CD8-positive, alpha-beta memory T cell (primary cell): ENCODE measurements at regions not wholly inside any gene's neighbourhood (a gene's known extent, or its start where the extent isn't known, plus 50 kb on each side); places are given as distances from the start of the nearest gene placed in this dataset.
A peak's percentile ranks its signal among the peaks of the same experiment; 100 is the strongest.

Experiments
- CTCF ChIA-PET: fragments of 350-600 bp; sonication (Branson Sonifier 250); formaldehyde crosslinking; loops from one replicate; lab custom pipeline; 2021; ENCODE audit warnings: antibody characterized with exemption; lab: Charles Lee
- POLR2A ChIA-PET: fragments of 350-600 bp; sonication (Branson Sonifier 250); formaldehyde crosslinking; loops from one replicate; lab custom pipeline; 2021; ENCODE audit warnings: antibody characterized with exemption; lab: Charles Lee
- DNase-seq, 5 donors: peaks; one replicate each; pipeline versions ENCODE4 v3.0.0 to v3.0.0-alpha.2; 2020 to 2022; ENCODE audit warnings: mixed read lengths in 1 of 5
- H3K27ac ChIP-seq: one replicate; pipeline ENCODE4 v1.7.0; 2013; ENCODE audit warnings: low read depth, mild to moderate bottlenecking, low read length, moderate library complexity
- H3K27me3 ChIP-seq: 2 replicates; pipeline ENCODE4 v1.7.0; 2013; ENCODE audit warnings: low read length, mild to moderate bottlenecking; ENCODE audit not compliant: insufficient read depth, poor library complexity, severe bottlenecking
- H3K36me3 ChIP-seq: 2 replicates; pipeline ENCODE4 v1.7.0; 2013; ENCODE audit warnings: mild to moderate bottlenecking, low read length, moderate library complexity; ENCODE audit not compliant: insufficient read depth
- H3K4me1 ChIP-seq: 2 replicates; pipeline ENCODE4 v1.7.0; 2013; ENCODE audit warnings: mild to moderate bottlenecking, low read length, moderate library complexity; ENCODE audit not compliant: insufficient read depth
- H3K4me3 ChIP-seq: 2 replicates; pipeline ENCODE4 v1.7.0; 2013; ENCODE audit warnings: mild to moderate bottlenecking, low read length
- H3K9me3 ChIP-seq: 2 replicates; pipeline ENCODE4 v1.7.0; 2013; ENCODE audit warnings: mild to moderate bottlenecking, low read length
- H3K27ac Mint-ChIP-seq, 8 donors: one replicate each; pipeline ENCODE4 v1.8.0; 2020 to 2021; ENCODE audit warnings: mixed read lengths in 8 of 8, mild to moderate bottlenecking in 6 of 8, inconsistent platforms in 3 of 8, moderate library complexity in 3 of 8
- H3K27me3 Mint-ChIP-seq, 2 donors: one replicate each; pipeline ENCODE4 v1.8.0; 2020 to 2021; ENCODE audit warnings: mixed read lengths in 2 of 2, mild to moderate bottlenecking in 1 of 2, moderate library complexity in 1 of 2
- H3K36me3 Mint-ChIP-seq, 3 donors: one replicate each; pipeline ENCODE4 v1.8.0; 2020 to 2021; ENCODE audit warnings: mixed read lengths in 3 of 3, inconsistent platforms in 1 of 3, mild to moderate bottlenecking in 1 of 3
- H3K4me1 Mint-ChIP-seq, 3 donors: one replicate each; pipeline ENCODE4 v1.8.0; 2020 to 2021; ENCODE audit warnings: mixed read lengths in 3 of 3, inconsistent platforms in 1 of 3, mild to moderate bottlenecking in 1 of 3
- H3K4me3 Mint-ChIP-seq, 7 donors: one replicate each; pipeline ENCODE4 v1.8.0; 2020 to 2021; ENCODE audit warnings: mixed read lengths in 7 of 7, mild to moderate bottlenecking in 6 of 7, moderate library complexity in 4 of 7, inconsistent platforms in 2 of 7
- H3K9me3 Mint-ChIP-seq, 5 donors: one replicate each; pipeline ENCODE4 v1.8.0; 2020 to 2022; ENCODE audit warnings: mixed read lengths in 5 of 5, mild to moderate bottlenecking in 3 of 5, moderate library complexity in 2 of 5, inconsistent platforms in 1 of 5

DNA sequence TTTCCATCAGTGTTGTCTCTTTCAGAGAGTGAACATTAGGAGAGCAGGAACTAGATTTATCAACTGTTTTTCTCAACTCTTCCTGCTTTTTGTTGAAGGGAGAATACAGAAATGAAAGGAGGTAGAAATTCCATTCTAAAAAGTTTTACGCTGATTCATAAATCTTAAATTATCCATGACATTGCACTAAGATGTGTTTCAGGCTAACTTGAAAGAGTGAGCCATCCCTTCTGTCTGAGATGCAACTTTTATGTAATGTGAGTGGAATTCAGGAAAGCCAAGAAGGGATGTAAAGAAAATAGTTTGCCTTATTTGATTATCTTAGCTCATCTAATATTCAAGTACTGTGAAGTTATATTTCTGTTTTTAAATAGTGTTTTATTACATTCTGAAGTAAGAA lies 349.5 kb upstream of the RGS6 start:
- Histone ChIP-seq H3K9me3 (no peaks in the 10 kb centered on the region), H3K36me3 (no peaks in the 10 kb centered on the region), H3K27me3 (no peaks in the 10 kb centered on the region), H3K27ac (no peak overlapping the region), H3K4me3 (no peak overlapping the region), H3K4me1 (no peaks in the 10 kb centered on the region)
- ChIA-PET POLR2A (no interaction called here), CTCF (no interaction called here)
- no peaks in the 10 kb centered on the region for H3K9me3 Mint-ChIP-seq
- H3K27ac Mint-ChIP-seq = no peak overlapping the region
- peaks cover 11 to 18% (median 14%) of the 10 kb centered on the region in 3 donors for H3K4me1 Mint-ChIP-seq
- H3K36me3 Mint-ChIP-seq = peaks cover 0 to 11% (median 9%) of the 10 kb centered on the region in 3 donors
- H3K27me3 Mint-ChIP-seq = no peaks in the 10 kb centered on the region
- no peak overlapping the region for H3K4me3 Mint-ChIP-seq
- no peak for DNase-seq

DNA sequence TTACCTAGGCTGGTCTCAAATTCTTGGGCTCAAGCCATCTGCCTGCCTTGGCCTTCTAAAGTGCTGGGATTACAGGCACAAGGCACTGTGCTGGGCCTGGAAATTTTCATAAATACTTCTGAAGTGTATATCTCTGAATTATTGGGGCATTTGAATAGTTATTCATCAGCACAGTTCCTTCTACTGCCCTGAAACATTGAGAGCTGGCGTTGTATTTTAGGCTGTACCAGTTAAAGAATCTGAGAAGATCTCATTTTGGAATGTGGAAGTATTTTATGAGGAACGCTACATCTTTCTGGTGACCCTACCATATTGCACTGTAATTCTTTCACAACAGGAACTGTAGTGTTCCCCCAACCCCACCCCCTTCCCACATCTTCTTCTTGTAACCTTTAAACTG lies 349.0 kb upstream of the RGS6 start:
- POLR2A ChIA-PET = no interaction called here
- H3K36me3 Mint-ChIP-seq = peaks cover 3 to 15% (median 14%) of the 10 kb centered on the region in 3 donors
- no peaks in the 10 kb centered on the region for H3K36me3 ChIP-seq

GRCh38 chr14:71583705-71584104 lies 348.5 kb upstream of the RGS6 start:
- no peaks in the 10 kb centered on the region for H3K4me1 ChIP-seq
- POLR2A ChIA-PET = no interaction called here
- H3K4me3 Mint-ChIP-seq = no peak overlapping the region
- H3K27ac ChIP-seq = no peak overlapping the region
- H3K4me1 Mint-ChIP-seq = peaks cover 10 to 23% (median 11%) of the 10 kb centered on the region in 3 donors
- DNase-seq = no peak
- no peaks in the 10 kb centered on the region for H3K27me3 Mint-ChIP-seq
- no peaks in the 10 kb centered on the region for H3K9me3 Mint-ChIP-seq
- H3K36me3 ChIP-seq = no peaks in the 10 kb centered on the region
- H3K36me3 Mint-ChIP-seq = peaks cover 7 to 15% (median 14%) of the 10 kb centered on the region in 3 donors
- H3K27ac Mint-ChIP-seq = no peak overlapping the region
- no peaks in the 10 kb centered on the region for H3K9me3 ChIP-seq
- H3K27me3 ChIP-seq = no peaks in the 10 kb centered on the region
- H3K4me3 ChIP-seq = no peak overlapping the region
- CTCF ChIA-PET = no interaction called here

More for the DNA sequence above, 349.0 kb upstream of the RGS6 start:
- Mint-ChIP-seq H3K4me3 (no peak overlapping the region), H3K4me1 (peaks cover 11 to 18% (median 13%) of the 10 kb centered on the region in 3 donors), H3K27me3 (no peaks in the 10 kb centered on the region), H3K9me3 (no peaks in the 10 kb centered on the region), H3K27ac (no peak overlapping the region)
- Histone ChIP-seq H3K27me3 (no peaks in the 10 kb centered on the region), H3K4me3 (no peak overlapping the region), H3K27ac (no peak overlapping the region), H3K9me3 (no peaks in the 10 kb centered on the region), H3K4me1 (no peaks in the 10 kb centered on the region)
- CTCF ChIA-PET = no interaction called here
- no peak for DNase-seq

DNA sequence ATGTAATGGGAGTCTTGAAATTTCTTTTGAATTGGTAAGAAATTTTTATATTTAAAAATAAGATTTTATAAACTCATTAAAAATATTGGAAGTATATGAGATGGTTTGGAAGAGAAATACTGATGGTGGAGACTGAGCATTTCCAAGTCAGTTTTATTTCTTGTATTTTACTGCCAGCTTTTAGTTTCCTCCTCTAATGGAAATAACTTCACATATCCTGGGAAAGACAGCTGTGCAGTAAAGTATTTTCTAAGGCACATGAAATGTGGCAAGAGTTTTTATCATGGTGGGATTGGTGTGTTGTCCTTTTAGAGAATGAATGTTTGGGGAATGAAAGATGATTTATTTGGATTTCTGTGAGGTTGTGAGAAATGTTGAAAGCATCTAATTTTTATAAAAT lies 346.9 kb upstream of the RGS6 start:
- H3K4me3 Mint-ChIP-seq = no peak overlapping the region
- ChIA-PET CTCF (no interaction called here), POLR2A (no interaction called here)
- H3K27me3 Mint-ChIP-seq = no peaks in the 10 kb centered on the region
- H3K4me1 Mint-ChIP-seq = peaks cover 18 to 33% (median 23%) of the 10 kb centered on the region in 3 donors
- Histone ChIP-seq H3K9me3 (no peaks in the 10 kb centered on the region), H3K4me3 (no peak overlapping the region), H3K27ac (no peak overlapping the region), H3K4me1 (no peaks in the 10 kb centered on the region), H3K27me3 (no peaks in the 10 kb centered on the region), H3K36me3 (no peaks in the 10 kb centered on the region)
- H3K9me3 Mint-ChIP-seq = no peaks in the 10 kb centered on the region
- no peak for DNase-seq
- peak overlapping the region in 1 of 8 donors; percentile 18 for H3K27ac Mint-ChIP-seq
- H3K36me3 Mint-ChIP-seq = peaks cover 10 to 14% (median 13%) of the 10 kb centered on the region in 3 donors

GRCh38 chr14:71586131-71586897 lies 345.9 kb upstream of the RGS6 start:
- H3K9me3 Mint-ChIP-seq = no peaks in the 10 kb centered on the region
- peaks cover 10 to 14% (median 13%) of the 10 kb centered on the region in 3 donors for H3K36me3 Mint-ChIP-seq
- H3K4me3 ChIP-seq = no peak overlapping the region
- ChIA-PET CTCF (no interaction called here), POLR2A (no interaction called here)
- no peak overlapping the region for H3K4me3 Mint-ChIP-seq
- no peaks in the 10 kb centered on the region for H3K9me3 ChIP-seq
- H3K4me1 Mint-ChIP-seq = peaks cover 19 to 39% (median 24%) of the 10 kb centered on the region in 3 donors
- H3K27ac ChIP-seq = no peak overlapping the region
- no peak for DNase-seq
- H3K27ac Mint-ChIP-seq = no peak overlapping the region
- no peaks in the 10 kb centered on the region for H3K27me3 Mint-ChIP-seq
- no peaks in the 10 kb centered on the region for H3K27me3 ChIP-seq
- H3K4me1 ChIP-seq = no peaks in the 10 kb centered on the region
- H3K36me3 ChIP-seq = no peaks in the 10 kb centered on the region

DNA sequence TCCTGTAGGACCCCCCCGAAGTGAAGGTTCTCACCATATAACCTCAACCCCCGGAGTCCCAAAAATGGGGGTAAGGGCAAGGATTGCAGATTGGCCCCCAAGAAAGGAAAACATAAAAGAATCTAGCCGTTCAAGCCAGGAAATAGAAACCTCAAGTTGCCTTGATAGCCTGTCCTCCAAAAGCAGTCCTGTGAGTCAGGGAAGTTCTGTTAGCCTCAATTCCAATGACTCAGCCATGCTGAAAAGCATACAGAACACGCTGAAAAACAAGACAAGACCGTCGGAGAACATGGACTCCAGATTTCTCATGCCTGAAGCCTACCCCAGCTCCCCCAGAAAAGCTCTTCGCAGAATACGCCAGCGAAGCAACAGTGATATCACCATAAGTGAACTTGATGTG lies 344.2 kb upstream of the RGS6 start:
- no peak overlapping the region for H3K4me3 Mint-ChIP-seq
- Histone ChIP-seq H3K9me3 (no peaks in the 10 kb centered on the region), H3K36me3 (no peaks in the 10 kb centered on the region), H3K4me3 (no peak overlapping the region), H3K27me3 (no peaks in the 10 kb centered on the region), H3K27ac (no peak overlapping the region), H3K4me1 (peaks cover 12% of the 10 kb centered on the region)
- ChIA-PET CTCF (interaction anchor here (0.6 to 1.1 kb wide), 2 partner anchors 11 to 42 kb away, joined by 3 read pairs; no protein-coding TSS in a partner anchor), POLR2A (no interaction called here)
- H3K27ac Mint-ChIP-seq = no peak overlapping the region
- H3K9me3 Mint-ChIP-seq = no peaks in the 10 kb centered on the region
- DNase-seq = no peak
- peaks cover 10 to 14% (median 11%) of the 10 kb centered on the region in 3 donors for H3K36me3 Mint-ChIP-seq
- H3K4me1 Mint-ChIP-seq = peaks cover 25 to 46% (median 30%) of the 10 kb centered on the region in 3 donors
- H3K27me3 Mint-ChIP-seq = no peaks in the 10 kb centered on the region

DNA sequence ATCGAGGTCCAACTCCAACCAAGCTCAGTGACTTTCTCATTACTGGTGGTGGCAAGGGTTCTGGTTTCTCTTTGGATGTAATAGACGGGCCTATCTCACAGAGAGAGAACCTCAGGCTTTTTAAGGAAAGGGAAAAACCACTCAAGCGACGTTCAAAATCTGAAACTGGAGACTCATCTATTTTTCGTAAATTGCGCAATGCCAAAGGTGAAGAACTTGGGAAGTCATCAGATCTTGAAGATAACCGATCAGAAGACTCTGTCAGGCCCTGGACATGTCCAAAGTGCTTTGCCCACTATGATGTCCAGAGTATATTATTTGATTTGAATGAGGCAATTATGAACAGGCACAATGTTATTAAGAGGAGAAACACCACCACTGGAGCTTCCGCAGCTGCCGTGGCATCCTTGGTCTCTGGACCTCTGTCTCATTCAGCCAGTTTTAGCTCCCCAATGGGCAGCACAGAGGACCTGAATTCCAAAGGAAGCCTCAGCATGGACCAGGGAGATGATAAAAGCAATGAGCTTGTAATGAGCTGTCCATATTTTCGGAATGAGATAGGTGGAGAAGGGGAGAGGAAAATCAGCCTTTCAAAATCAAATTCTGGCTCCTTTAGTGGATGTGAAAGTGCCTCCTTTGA lies 343.5 kb upstream of the RGS6 start:
- peaks cover 12% of the 10 kb centered on the region for H3K4me1 ChIP-seq
- H3K27ac ChIP-seq = no peak overlapping the region
- peaks cover 10 to 16% (median 11%) of the 10 kb centered on the region in 3 donors for H3K36me3 Mint-ChIP-seq
- CTCF ChIA-PET = interaction anchor here (1.1 kb wide), 1 partner anchor 42 kb away, joined by 3 read pairs; no protein-coding TSS in a partner anchor
- no peaks in the 10 kb centered on the region for H3K27me3 ChIP-seq
- H3K4me3 ChIP-seq = no peak overlapping the region
- POLR2A ChIA-PET = no interaction called here
- no peaks in the 10 kb centered on the region for H3K36me3 ChIP-seq
- H3K4me3 Mint-ChIP-seq = no peak overlapping the region
- H3K9me3 ChIP-seq = no peaks in the 10 kb centered on the region
- no peaks in the 10 kb centered on the region for H3K9me3 Mint-ChIP-seq
- H3K27ac Mint-ChIP-seq = peak overlapping the region in 2 of 8 donors; percentile 46 to 47
- H3K4me1 Mint-ChIP-seq = peaks cover 27 to 49% (median 33%) of the 10 kb centered on the region in 3 donors
- DNase-seq = no peak
- no peaks in the 10 kb centered on the region for H3K27me3 Mint-ChIP-seq

DNA sequence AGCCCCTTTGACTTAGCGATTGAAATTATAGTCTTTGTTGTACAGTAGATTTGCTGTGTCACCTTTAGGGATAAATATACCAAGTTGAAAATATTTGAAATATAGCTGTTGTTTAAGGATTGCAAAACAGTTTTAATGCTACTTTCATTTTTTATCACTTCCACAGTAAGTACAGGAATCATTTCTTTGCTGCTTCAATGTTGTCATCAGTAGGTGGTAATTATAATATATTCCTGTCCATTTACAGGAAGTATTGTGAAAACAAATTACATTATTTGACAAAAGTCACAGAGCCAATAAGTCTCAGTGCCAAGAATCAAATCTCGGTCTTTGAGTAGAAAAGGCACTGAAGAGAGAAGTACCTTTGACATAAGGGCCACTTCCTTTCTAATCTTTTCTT lies 342.6 kb upstream of the RGS6 start:
- Histone ChIP-seq H3K27ac (no peak overlapping the region), H3K4me1 (peaks cover 18% of the 10 kb centered on the region), H3K36me3 (no peaks in the 10 kb centered on the region), H3K9me3 (no peaks in the 10 kb centered on the region), H3K4me3 (no peak overlapping the region), H3K27me3 (no peaks in the 10 kb centered on the region)
- no peak overlapping the region for H3K27ac Mint-ChIP-seq
- DNase-seq = no peak
- ChIA-PET POLR2A (no interaction called here), CTCF (no interaction called here)
- no peaks in the 10 kb centered on the region for H3K9me3 Mint-ChIP-seq
- H3K27me3 Mint-ChIP-seq = no peaks in the 10 kb centered on the region
- no peak overlapping the region for H3K4me3 Mint-ChIP-seq
- peaks cover 8 to 21% (median 10%) of the 10 kb centered on the region in 3 donors for H3K36me3 Mint-ChIP-seq
- H3K4me1 Mint-ChIP-seq = peaks cover 28 to 55% (median 40%) of the 10 kb centered on the region in 3 donors
